K562 (cell line): ENCODE measurements at regions not wholly inside any gene's neighbourhood (a gene's known extent, or its start where the extent isn't known, plus 50 kb on each side); places are given as distances from the start of the nearest gene placed in this dataset.

Experiments used
- ARID1B ChIP-seq: fragments of 450-650 bp; IDR thresholded peaks from 2 replicates; pipeline ENCODE4 v1.6.1; 2016; ENCODE audit warnings: antibody characterized with exemption, mild to moderate bottlenecking, inconsistent platforms
- CBFA2T2 ChIP-seq: fragments of 450-650 bp; conservative IDR thresholded peaks from 2 replicates; pipeline ENCODE4 v1.6.1; 2017; ENCODE audit warnings: mild to moderate bottlenecking
- EP300 ChIP-seq: IDR thresholded peaks from 2 replicates; pipeline ENCODE4 v1.6.1; 2012; ENCODE audit warnings: low read length, improper control_type of control experiment
- GATA2 ChIP-seq: sonication (generic); formaldehyde crosslinking; IDR thresholded peaks from 2 replicates; pipeline ENCODE4 v1.4.0; 2020; ENCODE audit warnings: mild to moderate bottlenecking, missing genetic modification reagents
- HDAC8 ChIP-seq: fragments of 450-650 bp; IDR thresholded peaks from 2 replicates; pipeline ENCODE4 v1.6.1; 2016; ENCODE audit warnings: mild to moderate bottlenecking, missing genetic modification characterization, moderate library complexity, missing compliant biosample characterization
- L3MBTL2 ChIP-seq: fragments of 450-650 bp; IDR thresholded peaks from 2 replicates; pipeline ENCODE4 v1.6.1; 2016; ENCODE audit warnings: mild to moderate bottlenecking, moderate library complexity
- RBFOX2 ChIP-seq: fragments of 200-400 bp; formaldehyde crosslinking; IDR thresholded peaks from 2 replicates; pipeline ENCODE4 v1.6.1; 2017; ENCODE audit warnings: low read depth, mild to moderate bottlenecking, low read length, moderate library complexity
- SIN3B ChIP-seq: fragments of 450-650 bp; IDR thresholded peaks from 2 replicates; pipeline ENCODE4 v1.6.1; 2017; ENCODE audit warnings: low read depth, mild to moderate bottlenecking, moderate library complexity
- SMAD1 ChIP-seq: fragments of 150-350 bp; IDR thresholded peaks from 2 replicates; pipeline ENCODE4 v1.6.1; 2014; ENCODE audit warnings: low read length, low read depth; ENCODE audit not compliant: partially characterized antibody
- SMARCA4 ChIP-seq: fragments of 450-650 bp; IDR thresholded peaks from 2 replicates; pipeline ENCODE4 v1.6.1; 2016
- SMARCE1 ChIP-seq: fragments of 450-650 bp; IDR thresholded peaks from 2 replicates; pipeline ENCODE4 v1.7.1; 2016; ENCODE audit warnings: mild to moderate bottlenecking
- SOX6 ChIP-seq: fragments of 450-650 bp; IDR thresholded peaks from 2 replicates; pipeline ENCODE4 v1.6.1; 2014; ENCODE audit warnings: mild to moderate bottlenecking
- STAT5A ChIP-seq: IDR thresholded peaks from 2 replicates; pipeline ENCODE4 v1.6.1; 2012; ENCODE audit warnings: low read length, inconsistent platforms, borderline replicate concordance
- TAL1 ChIP-seq: fragments of 450-650 bp; IDR thresholded peaks from 2 replicates; pipeline ENCODE4 v1.6.1; 2016; ENCODE audit warnings: mild to moderate bottlenecking
- TEAD4 ChIP-seq, 2 experiments: sonication (generic) in 1 of 2; formaldehyde crosslinking in 1 of 2; IDR thresholded peaks; 2 replicates each; pipeline versions ENCODE4 v1.6.1 to v1.8.0; 2012 to 2022; ENCODE audit warnings: borderline replicate concordance in 1 of 2, inconsistent platforms in 1 of 2, low read length in 1 of 2, mild to moderate bottlenecking in 1 of 2, missing genetic modification reagents in 1 of 2
- ZNF274 ChIP-seq: IDR thresholded peaks from 2 replicates; pipeline ENCODE4 v1.6.1; 2011; ENCODE audit warnings: low read depth, mild to moderate bottlenecking, low read length, moderate library complexity, borderline replicate concordance
- ZNF311 ChIP-seq: fragments of 250-450 bp; sonication (Bioruptor Pico); IDR thresholded peaks from 2 replicates; pipeline ENCODE4 v1.4.0; 2020; ENCODE audit warnings: mild to moderate bottlenecking, moderate library complexity
- ZNF408 ChIP-seq: fragments of 250-450 bp; sonication (Bioruptor Pico); IDR thresholded peaks from 2 replicates; pipeline ENCODE4 v1.4.0; 2020; ENCODE audit warnings: low read depth, mild to moderate bottlenecking, moderate library complexity
- ZNF444 ChIP-seq: fragments of 250-450 bp; sonication (Bioruptor Pico); IDR thresholded peaks from 2 replicates; pipeline ENCODE4 v1.4.0; 2020; ENCODE audit warnings: mild to moderate bottlenecking, moderate library complexity
- TF ChIP-seq, protein P1 (sequence below): fragments of 450-650 bp; formaldehyde crosslinking; IDR thresholded peaks from 2 replicates; pipeline ENCODE4 v1.4.0; 2020; ENCODE audit warnings: mild to moderate bottlenecking, moderate library complexity
- TF ChIP-seq, protein P2 (sequence below): fragments of 250-450 bp; sonication (Bioruptor Pico); IDR thresholded peaks from 2 replicates; pipeline ENCODE4 v1.4.0; 2020; ENCODE audit warnings: borderline replicate concordance
- TF ChIP-seq, protein P3 (sequence below): fragments of 250-450 bp; sonication (Bioruptor Pico); IDR thresholded peaks from 2 replicates; pipeline ENCODE4 v1.5.0; 2021
- TF ChIP-seq, protein P4 (sequence below): fragments of 450-650 bp; IDR thresholded peaks from 2 replicates; pipeline ENCODE4 v1.6.1; 2016; ENCODE audit warnings: mild to moderate bottlenecking

DNA sequence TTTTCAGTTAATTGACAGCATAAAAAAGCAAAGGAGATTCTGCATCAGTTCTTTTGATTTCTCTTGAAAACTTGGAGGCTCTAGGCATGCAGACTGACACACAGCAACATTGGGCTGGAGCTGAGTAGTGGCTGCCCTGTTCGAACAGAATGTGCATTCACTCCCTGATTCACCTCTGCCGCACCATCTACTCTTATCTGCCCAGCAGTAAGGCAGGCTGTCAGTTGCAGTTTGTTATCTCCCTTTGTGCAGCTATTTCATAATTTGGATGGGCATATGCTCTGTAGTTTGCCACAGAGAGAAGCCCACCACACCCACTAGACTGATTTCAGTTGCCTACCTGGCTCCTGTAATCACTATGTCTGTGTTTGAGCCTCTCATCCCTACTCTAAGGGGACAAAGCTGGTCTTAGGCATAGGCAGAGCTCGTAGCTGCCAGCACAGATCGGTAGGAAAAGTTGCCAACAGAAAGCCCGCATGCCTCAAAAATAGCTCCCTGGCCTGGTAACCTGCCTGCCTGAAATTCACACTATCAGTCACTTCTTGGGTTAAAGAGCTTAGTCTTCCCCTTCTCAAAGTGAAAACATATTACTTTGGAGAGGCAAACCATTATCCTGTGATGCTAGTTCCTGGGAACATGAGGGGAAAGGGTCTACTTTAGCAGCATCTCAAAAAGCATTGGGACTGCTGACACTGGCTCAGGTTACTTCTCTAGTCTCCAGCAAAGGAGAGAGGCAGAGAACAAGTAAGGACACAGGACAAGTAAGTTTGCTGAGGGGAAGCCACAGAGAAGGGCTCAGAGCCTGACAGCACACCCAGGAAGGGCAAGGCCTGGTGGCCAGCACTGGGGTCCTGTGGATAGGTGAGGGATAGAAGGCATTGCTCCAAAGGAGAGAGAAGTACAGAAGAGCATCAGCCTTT is 75.9 kb upstream of the TMEM164 start (continued):
- TF ChIP-seq, protein P1, sequence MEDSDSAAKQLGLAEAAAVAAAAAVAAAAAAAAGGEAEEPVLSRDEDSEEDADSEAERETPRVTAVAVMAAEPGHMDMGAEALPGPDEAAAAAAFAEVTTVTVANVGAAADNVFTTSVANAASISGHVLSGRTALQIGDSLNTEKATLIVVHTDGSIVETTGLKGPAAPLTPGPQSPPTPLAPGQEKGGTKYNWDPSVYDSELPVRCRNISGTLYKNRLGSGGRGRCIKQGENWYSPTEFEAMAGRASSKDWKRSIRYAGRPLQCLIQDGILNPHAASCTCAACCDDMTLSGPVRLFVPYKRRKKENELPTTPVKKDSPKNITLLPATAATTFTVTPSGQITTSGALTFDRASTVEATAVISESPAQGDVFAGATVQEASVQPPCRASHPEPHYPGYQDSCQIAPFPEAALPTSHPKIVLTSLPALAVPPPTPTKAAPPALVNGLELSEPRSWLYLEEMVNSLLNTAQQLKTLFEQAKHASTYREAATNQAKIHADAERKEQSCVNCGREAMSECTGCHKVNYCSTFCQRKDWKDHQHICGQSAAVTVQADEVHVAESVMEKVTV: no peak
- TF ChIP-seq SMARCA4 (peak; percentile 43; the same call in 1 of the 2 replicates), RBFOX2 (no peak), ZNF311 (CRISPR knock-in tag) (no peak), SMAD1 (no peak), SOX6 (no peak), CBFA2T2 (peak; percentile 59), L3MBTL2 (no peak), EP300 (peak; percentile 45; the same call in 1 of the 2 replicates), SMARCE1 (no peak), ZNF444 (CRISPR knock-in tag) (no peak), ARID1B (peak; percentile 74), ZNF408 (CRISPR knock-in tag) (no peak), HDAC8 (tag) (no peak), SIN3B (no peak), ZNF274 (no peak), GATA2 (CRISPR knock-in tag) (peak; percentile 53; the same call in 1 of the 2 replicates), STAT5A (peak; percentile 41; the same call in 1 of the 2 replicates), TEAD4 (IDR thresholded peaks at IDR 0.05; ENCODE audit: low read length) (peak; percentile 78), TEAD4 (CRISPR knock-in tag; IDR thresholded peaks at IDR 0.05; ENCODE audit: borderline replicate concordance) (no peak), TAL1 (peak; percentile 57)
- TF ChIP-seq, protein P2, sequence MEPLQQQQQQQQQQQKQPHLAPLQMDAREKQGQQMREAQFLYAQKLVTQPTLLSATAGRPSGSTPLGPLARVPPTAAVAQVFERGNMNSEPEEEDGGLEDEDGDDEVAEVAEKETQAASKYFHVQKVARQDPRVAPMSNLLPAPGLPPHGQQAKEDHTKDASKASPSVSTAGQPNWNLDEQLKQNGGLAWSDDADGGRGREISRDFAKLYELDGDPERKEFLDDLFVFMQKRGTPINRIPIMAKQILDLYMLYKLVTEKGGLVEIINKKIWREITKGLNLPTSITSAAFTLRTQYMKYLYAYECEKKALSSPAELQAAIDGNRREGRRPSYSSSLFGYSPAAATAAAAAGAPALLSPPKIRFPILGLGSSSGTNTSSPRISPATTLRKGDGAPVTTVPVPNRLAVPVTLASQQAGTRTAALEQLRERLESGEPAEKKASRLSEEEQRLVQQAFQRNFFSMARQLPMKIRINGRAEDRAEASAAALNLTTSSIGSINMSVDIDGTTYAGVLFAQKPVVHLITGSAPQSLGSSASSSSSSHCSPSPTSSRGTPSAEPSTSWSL (CRISPR knock-in tag): no peak
- TF ChIP-seq, protein P3, sequence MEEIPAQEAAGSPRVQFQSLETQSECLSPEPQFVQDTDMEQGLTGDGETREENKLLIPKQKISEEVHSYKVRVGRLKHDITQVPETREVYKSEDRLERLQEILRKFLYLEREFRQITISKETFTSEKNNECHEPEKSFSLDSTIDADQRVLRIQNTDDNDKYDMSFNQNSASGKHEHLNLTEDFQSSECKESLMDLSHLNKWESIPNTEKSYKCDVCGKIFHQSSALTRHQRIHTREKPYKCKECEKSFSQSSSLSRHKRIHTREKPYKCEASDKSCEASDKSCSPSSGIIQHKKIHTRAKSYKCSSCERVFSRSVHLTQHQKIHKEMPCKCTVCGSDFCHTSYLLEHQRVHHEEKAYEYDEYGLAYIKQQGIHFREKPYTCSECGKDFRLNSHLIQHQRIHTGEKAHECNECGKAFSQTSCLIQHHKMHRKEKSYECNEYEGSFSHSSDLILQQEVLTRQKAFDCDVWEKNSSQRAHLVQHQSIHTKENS (CRISPR knock-in tag): no peak
- TF ChIP-seq, protein P4, sequence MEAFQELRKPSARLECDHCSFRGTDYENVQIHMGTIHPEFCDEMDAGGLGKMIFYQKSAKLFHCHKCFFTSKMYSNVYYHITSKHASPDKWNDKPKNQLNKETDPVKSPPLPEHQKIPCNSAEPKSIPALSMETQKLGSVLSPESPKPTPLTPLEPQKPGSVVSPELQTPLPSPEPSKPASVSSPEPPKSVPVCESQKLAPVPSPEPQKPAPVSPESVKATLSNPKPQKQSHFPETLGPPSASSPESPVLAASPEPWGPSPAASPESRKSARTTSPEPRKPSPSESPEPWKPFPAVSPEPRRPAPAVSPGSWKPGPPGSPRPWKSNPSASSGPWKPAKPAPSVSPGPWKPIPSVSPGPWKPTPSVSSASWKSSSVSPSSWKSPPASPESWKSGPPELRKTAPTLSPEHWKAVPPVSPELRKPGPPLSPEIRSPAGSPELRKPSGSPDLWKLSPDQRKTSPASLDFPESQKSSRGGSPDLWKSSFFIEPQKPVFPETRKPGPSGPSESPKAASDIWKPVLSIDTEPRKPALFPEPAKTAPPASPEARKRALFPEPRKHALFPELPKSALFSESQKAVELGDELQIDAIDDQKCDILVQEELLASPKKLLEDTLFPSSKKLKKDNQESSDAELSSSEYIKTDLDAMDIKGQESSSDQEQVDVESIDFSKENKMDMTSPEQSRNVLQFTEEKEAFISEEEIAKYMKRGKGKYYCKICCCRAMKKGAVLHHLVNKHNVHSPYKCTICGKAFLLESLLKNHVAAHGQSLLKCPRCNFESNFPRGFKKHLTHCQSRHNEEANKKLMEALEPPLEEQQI: no peak
